Stimulated activated CD8-positive, alpha-beta memory T cell treated with anti-CD3 and anti-CD28 coated beads, Interleukin-7, amount 100 ng/mL, for 1 hour (primary cell): ENCODE measurements at regions not wholly inside any gene's neighbourhood (a gene's known extent, or its start where the extent isn't known, plus 50 kb on each side); places are given as distances from the start of the nearest gene placed in this dataset.

Experiments used
- DNase-seq, 2 donors: peaks; one replicate each; pipeline ENCODE4 v3.0.0-alpha.2; 2020; ENCODE audit warnings: low read depth in 2 of 2

DNA sequence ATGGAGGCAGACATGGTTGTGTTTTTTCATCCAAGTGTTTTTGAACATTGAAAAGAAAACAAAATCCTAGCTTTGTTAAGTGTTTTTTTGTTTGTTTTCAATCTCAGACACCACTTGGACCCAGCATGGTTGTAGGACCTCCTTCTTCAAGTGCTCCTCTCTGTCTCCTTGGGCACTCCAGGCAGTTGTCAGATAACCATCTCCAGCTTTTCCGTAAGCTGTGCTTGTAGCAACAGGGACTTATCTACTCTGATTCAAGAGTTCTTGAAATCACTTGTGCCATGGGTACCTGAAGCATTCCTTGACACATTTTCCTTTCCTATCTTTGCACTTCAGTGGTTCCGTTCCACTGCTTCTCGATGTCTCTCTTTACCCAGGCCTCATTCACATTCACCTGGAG, 334.9 kb upstream of the DDX53 start:
- no peak for DNase-seq

DNA sequence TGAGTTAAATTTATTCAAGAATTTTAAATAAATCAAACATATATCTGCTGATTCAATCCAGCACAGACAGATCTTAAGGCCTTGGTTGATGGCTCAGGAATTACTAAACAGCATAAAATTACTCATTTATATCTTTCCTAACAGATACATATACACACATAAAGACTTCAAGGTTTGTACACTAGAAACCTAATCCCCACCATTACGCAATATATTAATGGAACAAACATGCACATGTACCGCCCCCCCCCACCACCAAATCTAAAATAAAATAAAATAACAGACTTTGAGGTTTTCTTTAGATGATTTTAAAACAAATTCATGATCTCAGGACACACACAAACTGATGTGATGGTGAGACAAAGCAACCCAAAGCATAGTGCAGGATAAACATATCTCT, 333.9 kb upstream of the DDX53 start:
- no peak for DNase-seq

DNA sequence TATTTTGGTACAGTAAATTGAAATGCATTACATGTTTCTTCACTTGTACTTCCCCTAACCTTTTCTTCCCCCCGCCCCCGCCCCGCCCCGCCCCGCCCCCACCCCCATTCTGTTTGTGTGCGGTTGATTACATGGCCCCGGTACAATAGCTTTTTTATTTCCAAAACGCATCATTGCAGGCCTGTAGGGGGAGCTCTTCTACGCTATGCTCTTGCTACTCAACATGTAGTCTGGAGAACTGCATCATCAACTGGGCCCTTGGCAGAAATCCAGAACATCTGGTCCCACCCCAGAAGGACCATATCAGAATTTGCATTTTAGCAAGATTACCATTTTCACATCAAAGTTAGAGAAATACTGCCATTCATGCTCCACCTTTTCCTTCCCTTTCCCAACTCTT, 333.3 kb upstream of the DDX53 start:
- no peak for DNase-seq

DNA sequence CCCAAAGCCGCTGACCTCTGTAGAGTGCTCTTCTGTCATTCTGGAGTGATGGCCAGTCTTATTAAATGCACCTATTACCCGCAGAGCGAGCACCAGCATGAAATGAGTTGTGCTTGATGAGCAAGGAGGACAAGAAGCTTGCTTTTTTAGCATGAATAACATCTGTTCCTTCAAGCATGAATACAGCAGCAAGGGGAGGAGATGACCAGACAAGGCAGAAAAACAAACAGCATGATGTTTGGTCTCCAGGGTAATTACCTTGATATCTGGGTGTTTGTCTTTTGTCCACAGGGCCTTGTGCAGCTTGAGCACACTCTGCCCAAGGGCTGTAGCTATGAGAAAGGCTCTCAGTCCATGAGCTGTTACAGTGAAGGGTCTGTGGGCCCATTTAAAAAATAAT, 324.8 kb upstream of the DDX53 start:
- DNase-seq, result no peak

DNA sequence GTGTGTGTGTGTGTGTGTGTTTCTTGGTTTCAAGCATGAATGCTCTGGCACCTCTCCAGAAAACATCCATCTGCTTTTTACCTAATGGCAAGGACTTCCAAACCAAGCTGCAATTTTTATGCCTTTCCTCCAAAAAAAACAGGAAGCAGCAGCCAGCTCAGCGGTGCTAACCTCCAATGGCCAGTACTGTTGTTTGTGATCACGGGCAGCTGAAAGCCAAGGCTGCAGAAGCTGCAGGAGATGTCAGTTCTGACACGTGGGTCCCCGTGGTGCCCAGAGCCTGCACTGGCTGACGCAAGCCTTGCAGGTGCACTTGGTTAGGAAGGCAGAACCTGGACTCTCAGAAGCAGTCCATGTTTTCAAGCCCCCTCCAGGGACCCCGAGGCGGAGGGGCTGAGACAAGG, 313.6 kb upstream of the DDX53 start:
- DNase-seq, result no peak

DNA sequence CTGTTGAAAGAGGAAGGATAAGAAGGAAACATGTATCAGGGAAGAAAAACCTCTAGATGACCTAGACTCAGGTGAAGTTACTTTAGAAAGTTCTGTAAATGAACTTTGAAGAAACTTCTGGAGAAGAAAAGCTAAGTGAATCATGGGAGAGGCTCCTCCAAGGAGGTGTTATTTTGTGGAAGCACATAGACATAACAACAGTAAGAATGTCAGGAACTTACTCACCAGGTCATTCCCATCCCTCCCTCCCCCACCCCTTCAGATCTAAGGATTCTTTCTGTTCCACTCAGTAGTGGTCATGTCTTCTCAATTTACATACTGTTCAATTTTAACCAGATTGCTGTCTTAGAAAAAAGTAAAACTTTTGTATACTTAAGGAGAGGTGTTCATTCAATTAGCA, 310.5 kb upstream of the DDX53 start:
- DNase-seq, result no peak

DNA sequence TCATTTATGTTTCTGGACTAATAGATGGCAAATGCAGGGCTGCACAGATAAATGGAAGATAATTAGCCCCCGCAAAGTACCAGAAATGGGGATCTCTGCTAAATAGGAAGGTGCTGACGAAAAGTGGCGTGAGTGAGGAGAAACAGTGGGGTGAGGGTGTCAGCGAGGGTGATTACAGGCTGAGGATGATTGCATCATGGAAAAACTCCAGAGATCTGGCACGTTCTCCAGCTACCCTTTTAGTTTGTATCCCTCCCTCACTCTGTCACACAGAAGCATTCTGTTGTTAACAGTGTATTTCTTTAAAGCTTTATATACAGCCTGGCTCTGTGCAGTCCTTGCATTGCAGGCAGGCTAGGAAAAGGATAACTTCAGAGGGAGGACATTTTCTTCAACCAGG, 309.6 kb upstream of the DDX53 start:
- no peak for DNase-seq

DNA sequence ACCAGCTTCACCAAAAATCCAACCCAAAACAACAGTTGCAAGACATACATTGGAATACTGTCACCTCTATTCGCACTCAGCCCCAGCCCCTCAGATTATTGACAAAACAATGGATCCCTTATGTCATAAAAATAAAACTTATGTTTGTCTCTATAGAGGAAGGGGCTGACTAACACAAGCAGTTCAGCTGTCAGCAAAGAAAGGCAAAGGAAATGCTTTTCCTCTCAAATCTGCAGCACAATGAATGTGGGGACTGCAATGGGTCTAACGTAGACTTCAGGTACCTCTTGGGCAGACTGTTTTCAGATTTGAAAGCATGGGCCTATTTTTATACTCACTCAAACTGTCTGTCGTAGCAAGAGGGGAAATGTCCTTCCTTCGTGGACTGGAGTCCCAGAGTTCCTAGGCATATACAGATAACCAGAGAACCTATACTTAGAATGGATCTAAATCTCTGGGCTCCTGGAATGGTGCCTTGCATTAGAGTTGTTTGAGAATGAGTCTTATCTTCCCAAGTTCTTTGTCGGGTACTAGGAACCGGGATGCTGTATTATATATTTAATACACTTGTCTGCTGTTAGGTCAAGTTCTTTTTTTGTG, 307.7 kb upstream of the DDX53 start:
- no peak for DNase-seq

DNA sequence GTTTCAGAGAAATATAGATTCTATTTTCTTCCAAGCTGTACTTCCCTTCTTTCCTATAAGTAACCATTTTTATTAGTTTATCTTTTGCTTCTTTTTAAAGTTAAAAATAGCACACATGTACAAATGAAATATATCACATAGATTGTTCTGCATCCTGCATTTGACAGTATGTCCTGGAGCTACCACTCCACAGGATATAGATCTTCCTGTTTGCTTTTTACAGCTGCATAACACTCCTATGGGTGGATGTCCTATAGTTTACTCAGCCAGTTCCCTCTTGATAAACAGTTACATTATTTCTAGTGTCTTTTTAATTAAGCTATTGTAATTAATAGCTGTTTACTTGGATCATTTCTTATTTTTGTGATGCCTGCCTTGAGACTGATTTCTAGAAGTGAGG, 301.6 kb upstream of the DDX53 start:
- DNase-seq, result no peak

DNA sequence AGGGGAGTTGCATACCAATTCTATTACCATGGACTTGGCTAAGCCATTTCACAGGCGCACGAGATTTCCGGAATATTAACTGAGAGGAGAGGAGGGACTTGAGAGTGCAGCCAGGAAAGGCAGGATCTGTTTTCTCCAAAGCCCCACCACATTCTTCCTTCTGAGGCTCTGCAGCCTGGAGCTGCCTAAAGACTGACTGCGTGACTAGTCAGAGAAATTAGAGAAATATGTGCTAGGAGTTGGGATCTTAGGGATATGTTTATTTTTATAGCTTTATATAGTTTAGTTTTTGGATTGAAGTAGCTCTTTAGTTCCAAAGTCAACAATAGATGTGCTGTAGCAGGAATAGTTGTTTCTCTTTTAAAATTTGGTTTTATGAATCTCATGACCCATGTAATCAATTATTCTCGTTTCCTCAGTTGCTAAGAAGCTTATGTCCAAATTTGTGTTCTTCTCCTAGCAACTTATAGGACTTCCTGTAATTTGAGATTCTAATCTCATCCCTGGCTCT, 300.1 kb upstream of the DDX53 start:
- DNase-seq, result no peak

DNA sequence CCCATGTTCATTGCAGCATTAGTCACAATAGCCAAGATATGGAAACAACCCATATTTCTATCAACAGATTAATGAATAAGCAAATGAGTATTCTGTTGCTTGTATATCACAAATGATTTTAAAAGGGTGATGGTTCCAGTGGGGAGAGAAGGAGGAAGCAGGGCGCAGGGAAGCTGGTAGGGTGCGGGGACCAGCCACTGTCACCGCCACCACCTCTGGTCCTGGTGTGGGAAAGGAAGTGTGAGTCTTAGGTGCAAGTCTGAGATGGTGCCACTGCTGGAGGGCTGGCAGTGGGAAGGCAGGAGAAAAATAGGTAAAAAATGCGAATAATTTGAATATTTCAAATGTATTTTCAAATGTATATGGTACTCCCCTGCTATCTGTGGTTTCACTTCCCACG, 286.8 kb upstream of the DDX53 start:
- no peak for DNase-seq

DNA sequence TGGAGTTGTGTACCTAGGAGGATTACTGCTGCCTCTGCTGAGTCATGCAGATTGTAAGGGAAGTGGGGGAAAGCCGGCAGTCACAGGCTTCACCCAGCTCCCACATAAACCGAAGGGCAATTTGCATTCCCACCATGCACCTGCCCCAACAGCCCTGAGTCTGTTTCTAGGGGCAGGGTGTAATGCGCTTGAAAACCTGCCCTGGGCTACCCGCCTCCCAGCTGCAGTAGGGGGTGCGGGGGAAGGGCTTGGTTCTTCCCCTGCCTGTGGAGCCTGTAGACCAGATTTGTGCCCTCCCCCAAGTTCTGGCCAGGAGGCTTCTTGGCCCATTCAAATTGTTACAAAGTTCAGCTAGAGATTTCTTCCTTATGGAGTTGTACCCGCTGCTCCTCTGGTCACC, 269.2 kb upstream of the DDX53 start:
- DNase-seq, result no peak

DNA sequence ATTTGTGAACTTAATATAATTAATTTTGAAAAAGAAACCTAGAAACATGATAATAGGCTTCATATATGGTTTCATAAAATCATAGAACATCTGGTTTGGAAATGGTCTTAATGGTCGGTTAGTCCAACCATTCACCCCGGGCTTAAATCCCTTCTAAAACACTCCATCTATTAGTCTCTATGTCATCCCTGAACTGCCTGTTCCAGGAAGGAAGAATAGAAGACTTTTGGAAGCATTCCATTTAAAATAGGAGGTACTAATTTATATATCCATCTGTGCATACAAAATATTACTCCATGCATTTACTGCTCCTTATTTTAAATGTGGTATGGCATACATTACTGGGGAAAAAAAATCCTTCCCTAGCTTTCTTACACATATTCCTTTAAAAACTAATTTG, 262.2 kb upstream of the DDX53 start:
- no peak for DNase-seq

DNA sequence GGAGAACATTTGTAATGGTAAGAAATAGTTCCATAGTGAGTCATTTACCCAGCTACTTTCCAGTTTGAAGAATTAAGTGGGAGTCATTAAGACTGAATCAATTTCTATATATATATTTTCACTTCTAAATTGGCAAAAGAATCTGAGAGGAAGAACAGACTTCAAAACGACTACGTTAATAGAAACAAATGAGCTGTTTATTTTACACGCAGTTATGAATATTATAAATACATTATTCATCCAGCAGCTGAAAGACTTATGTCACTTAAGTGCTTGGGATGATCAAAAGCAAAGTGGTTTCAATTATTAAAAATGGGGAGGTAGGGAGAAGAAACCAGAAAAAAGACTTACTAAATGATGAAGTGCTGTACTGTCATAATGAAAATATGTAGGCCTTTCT, 260.5 kb upstream of the DDX53 start:
- DNase-seq, result no peak

DNA sequence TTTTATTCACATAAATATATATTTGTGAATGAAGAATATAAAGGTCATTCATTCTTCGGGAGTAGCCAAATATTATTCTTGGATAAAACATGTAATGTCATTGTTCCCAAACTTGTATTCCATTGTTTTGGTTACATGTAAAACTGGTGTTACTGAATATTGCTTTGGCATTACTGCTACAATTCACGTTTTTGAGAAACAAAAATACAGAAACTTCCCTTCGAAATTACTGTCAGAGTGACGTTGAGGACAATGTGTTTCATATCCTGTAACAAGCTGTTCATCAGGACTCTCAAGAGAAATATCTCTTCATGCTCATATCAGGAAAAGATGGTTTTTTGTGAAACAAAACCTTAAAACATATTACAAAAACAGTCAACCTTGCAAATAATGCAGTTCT, 258.9 kb upstream of the DDX53 start:
- DNase-seq, result no peak

DNA sequence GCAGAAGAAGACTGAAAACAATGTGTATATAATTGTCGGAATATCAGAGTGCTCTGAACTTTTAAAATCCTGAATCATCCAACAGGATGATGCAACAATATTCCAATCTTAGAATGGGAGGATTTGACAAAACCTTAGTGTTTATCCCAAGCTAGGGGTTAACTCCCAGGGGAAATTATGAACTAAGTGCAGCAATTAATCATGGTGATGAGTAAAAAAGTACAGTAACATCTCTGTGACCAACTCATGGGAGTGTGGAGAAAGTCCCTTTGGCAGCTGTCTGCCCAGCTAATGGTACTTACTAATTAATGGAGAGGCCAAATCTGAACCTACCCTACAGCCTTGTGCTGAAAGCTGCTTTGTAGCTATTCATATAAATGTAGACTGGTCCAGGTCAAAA, 257.6 kb upstream of the DDX53 start:
- no peak for DNase-seq

DNA sequence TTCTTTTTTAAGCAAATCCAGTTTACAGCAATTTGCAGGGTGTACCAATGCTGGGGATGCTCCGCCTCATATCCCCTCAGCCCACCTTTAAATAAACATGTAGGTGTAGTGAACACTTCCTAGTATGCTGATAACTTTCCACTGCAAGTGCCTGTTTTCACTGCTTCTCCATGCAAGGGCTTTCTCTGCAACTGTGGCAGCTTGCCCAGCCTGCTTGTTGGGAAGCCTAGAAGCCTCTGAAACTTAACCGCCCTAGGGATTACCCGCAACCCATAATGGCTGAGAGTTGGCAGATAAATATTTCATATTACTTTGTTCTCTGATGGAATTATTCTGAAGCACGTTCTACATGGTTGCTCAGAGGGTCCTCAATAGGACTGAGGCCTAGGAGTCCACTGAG, 253.7 kb upstream of the DDX53 start:
- DNase-seq, result no peak

DNA sequence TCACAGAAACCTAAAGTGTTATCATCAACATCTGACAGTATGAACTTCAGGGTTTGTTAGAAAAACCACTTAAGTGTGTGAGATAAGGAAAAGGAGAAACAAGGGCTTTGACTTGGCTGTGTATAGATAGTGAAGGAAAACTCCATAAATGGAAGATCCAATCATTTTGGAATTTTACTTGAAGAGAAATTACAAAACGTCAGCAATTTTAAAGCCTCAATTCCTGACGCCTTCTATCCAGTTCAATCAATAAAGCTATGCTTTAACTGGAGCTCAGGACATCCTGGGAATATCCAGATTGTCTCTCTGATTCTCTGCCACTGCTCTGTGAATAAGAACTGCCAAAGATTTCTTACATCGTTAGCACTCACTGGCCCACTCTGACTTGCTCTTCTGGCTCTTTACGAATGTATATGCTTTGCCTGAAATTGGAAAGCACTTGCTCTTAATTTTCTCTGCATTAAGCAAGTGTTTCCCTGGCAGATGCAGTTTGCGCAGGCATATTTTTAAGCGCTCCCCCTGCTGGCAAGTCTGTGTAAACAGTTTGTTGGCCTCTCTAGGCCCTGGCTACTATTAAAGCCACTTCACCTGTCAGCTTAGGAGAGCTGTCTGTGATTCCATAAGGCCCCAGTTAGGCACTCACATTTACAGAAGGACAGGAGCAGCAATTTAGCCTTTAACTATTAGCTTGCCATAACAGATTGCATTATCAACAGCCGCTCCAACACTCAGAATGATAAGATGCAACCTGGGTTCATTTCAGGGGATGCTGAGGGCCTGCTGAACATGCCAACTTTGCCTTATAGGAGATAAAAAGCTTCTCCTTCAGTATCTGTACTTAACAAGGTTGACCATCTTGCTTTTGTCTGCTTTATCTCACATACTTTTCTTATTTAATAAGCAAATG, 251.4 kb upstream of the DDX53 start:
- peak in 1 of 2 donors; percentile 0 for DNase-seq

DNA sequence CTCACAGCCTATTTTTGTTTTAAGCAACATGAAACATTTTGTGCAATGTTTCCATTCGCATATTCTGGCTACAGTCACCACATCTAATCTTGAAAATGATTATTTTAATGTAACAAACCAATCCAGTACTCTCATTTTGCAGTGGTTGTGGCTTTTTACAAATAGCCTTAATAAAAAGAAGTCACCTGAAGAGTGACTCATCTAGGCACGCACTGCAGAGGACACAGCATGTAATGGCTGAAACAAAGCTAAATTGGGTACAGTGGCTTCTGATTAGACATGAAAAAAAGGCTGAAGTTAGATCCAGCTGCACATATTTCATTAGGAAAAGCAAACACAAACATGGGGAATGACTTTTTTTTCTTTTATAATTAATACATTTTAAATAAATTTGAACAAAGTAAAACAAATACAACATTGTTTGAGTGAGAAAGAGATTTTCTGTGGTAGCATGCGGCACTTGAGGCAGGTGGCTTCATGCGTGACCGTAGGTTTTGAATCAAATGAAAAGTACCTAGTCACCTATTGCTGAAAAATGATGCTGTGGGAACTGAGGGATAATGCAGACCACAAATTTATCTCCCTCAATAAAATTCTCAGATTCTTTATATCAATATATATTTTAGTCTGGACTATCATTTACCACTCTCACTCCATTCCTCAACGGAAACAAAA, 240.8 kb upstream of the DDX53 start:
- DNase-seq, result no peak

DNA sequence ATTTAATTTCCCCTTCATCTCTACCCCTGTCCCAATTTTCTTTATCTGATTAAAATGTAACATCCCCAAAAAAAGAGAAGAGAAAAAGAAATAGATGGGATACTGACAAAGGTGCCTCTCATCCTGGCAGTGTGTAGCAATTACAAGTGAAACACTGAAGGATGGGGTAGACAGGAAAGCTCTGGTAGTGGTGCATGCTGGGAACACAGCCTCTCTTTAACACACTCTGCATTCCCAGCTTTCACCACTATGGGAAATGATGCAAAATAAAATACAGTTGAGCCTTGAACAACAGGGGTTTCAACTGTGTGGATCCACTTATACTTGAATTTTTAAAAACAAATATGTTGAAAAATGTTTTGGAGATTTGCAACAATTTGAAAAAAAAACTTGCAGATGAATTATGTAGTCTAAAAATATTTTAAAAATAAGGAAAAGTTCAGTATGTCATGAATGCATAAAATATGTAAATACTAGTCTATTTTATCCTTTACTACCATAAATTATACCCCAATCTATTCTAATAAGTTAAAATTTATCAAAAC, 239.2 kb upstream of the DDX53 start:
- DNase-seq, result no peak

DNA sequence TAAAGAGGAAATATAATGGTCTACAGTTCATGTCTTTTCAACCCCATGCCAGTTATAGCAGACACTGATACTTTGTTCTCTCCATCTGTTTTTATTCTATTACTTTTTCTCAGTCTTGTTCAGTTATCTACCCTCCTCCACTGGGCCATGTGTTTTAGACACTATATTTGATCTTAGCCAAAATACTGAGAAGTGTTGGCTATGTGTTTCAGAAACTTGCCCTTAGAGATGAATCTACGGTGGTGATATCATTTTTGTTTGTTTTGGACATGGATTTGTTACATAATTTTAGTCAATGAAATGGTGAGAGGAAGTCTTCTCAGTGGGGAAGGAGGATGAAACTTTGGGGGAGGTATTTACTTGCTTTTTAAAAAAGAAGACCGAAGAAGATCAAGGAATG, 211.5 kb upstream of the DDX53 start:
- DNase-seq, result no peak

DNA sequence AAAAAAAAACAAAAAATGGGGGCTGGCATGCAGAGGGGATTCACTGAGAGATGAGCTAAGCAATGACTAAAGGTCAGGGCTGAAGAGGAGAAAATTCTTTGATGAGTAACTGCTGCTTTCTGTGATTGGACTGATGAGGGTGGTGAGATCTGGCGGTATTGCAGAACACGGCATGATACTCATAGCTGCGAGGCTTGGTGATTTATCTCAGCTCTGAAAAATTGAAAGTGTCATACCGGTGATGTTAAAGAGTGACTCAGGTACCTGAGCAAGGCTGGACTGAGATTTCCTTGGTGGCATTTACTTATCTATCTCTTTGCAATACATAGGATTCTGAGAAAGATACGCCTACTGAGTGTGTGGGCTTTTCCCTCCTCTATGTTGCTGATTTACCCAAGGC, 204.1 kb upstream of the DDX53 start:
- no peak for DNase-seq

DNA sequence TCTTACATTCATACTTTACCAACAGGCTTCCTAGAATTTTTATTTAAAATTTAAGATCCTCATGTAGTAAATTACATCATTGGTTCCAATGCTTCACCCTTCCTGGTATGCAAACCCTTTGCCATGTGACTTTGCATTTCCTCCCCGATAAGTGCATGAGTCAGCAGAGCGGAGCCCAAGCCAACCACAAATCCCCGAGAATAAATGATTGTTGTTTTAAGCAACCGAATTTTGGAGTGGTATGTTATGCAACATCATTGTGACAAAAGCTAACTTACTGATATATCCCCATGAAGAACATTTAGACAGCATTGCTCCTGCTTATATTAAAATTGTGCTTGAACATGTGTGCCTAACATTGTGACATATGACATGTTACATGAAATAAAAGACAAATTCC, 199.4 kb upstream of the DDX53 start:
- no peak for DNase-seq
